ENCODE measurements at regions not wholly inside any gene's neighbourhood (a gene's known extent, or its start where the extent isn't known, plus 50 kb on each side); places are given as distances from the start of the nearest gene placed in this dataset.
A peak's percentile ranks its signal among the peaks of the same experiment; 100 is the strongest.

GRCh38 chr6:113394216-113394615, 462.9 kb upstream of the MARCKS start:
- no peak for DNase-seq

- no peak for DNase-seq
Observed at GRCh38 chr6:113394729-113395128, 462.4 kb upstream of the MARCKS start.

- DNase-seq: no peak
Observed at GRCh38 chr6:113396730-113397129, 460.4 kb upstream of the MARCKS start.

GRCh38 chr6:113397236-113397635, 459.9 kb upstream of the MARCKS start:
- no peak for DNase-seq

- no peak for DNase-seq
Observed at GRCh38 chr6:113401231-113401630, 455.9 kb upstream of the MARCKS start.

DNA sequence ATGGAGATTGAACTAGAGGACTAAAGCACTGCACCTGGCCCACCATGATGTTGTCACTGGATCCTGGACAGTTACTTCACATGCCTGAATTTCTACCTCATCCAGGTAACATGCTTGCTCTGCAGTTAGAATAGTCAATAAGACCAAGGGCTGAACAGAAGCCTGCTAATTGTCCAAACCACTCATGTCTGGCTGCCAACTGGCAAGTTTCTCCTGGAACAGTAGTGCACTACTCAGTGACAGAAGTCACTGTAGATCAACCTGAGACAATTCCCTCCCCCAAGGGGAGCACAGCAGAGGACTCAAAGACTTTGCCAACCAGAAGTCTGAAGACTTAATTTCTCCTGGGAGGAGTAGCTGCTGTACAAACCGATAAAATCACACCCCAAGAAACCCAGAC, 454.6 kb upstream of the MARCKS start:
- DNase-seq: no peak

- DNase-seq: no peak
Observed at GRCh38 chr6:113403966-113404595, 453.1 kb upstream of the MARCKS start.

- no peak for DNase-seq
Observed at GRCh38 chr6:113405326-113406047, 451.7 kb upstream of the MARCKS start.

DNA sequence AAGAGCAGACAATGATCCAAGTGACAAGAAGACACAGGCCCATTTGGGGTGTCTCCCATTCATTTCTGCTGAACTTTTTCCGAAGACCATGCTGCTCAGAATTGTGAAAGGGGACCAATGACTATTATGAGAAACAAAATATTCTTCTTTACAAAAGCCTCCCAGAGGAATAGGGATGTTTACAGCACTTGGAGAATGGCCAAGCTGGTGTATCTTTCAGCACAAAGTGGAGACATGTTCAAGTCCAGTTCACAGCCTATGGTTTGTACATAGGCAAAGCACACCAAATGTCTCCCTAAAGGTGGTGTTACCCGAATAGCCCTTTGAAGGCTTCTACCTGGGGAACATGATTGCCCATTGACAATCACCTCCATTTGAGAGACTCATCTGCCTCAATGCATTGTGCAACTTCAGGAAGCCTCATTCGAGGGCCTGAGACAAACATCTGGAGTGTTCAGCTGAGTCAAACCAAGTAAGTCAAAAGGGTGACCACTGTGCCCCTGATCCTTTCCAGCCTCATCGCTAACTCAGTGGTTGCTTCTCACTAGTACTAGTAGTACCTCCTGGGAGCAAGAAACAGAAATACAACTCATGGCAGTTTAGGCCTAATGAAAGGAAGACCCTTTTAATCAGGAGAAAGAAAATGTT, 451.0 kb upstream of the MARCKS start:
- DNase-seq: no peak

GRCh38 chr6:113411011-113411410, 446.1 kb upstream of the MARCKS start:
- DNase-seq: no peak

DNA sequence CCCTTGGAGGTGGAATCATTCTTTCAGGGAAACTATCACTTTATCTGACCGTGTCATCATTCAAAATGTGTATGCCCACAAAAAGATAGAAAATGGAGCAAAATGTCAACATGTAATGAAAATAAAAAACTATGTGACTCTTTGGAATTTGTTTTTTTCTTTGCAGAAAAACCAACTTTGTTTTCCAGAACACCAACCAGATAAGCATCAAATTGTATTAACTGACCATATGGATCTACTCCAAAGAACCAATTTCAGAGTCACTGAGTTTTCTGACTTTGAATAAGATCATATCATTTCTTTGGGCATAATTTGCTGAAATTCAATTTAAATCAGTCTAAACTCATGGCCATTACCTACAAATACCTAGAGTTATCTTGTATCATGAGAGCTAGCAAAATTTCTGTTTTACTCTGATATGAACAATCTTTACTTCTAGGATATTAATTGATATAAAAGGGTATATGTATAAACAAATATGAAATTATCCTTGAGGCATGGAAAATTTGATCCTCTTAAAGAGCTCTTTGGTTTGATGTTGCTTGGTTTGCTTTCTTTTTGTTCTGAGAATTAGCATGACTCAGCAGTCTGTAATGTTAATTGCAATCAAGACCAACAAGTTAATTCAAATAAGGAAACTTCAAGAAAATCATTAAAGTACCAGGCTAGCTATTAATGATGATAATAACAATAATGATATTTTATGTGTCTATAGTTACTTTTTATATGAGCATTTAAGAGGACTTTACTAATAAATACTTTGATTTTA, 444.4 kb upstream of the MARCKS start:
- no peak for DNase-seq

- peak; percentile 5 for DNase-seq
Observed at GRCh38 chr6:113414511-113414910, 442.6 kb upstream of the MARCKS start.

- DNase-seq: no peak
Observed at GRCh38 chr6:113416170-113416569, 441.0 kb upstream of the MARCKS start.

DNA sequence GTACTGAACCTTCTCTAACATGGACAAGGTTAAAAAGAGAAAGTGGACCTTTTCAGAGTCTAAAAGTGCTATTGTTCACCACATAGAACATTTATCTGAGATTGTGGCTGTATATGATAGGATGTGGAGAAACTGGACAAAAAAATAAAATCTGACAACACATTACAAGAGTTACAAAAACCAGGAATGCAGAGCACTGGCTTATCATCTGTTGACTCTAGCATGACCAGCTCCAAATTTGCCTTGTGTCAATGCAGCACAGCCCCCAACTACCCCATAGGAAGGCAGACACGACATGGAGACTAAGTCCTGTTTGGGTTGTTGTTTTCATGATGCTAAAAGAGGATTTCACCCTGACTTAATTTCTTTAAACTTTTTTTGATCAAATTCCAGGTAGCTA, 436.9 kb upstream of the MARCKS start:
- no peak for DNase-seq

- DNase-seq: no peak
Observed at GRCh38 chr6:113421997-113422396, 435.1 kb upstream of the MARCKS start.

- no peak for DNase-seq
Observed at GRCh38 chr6:113423956-113424355, 433.2 kb upstream of the MARCKS start.

DNA sequence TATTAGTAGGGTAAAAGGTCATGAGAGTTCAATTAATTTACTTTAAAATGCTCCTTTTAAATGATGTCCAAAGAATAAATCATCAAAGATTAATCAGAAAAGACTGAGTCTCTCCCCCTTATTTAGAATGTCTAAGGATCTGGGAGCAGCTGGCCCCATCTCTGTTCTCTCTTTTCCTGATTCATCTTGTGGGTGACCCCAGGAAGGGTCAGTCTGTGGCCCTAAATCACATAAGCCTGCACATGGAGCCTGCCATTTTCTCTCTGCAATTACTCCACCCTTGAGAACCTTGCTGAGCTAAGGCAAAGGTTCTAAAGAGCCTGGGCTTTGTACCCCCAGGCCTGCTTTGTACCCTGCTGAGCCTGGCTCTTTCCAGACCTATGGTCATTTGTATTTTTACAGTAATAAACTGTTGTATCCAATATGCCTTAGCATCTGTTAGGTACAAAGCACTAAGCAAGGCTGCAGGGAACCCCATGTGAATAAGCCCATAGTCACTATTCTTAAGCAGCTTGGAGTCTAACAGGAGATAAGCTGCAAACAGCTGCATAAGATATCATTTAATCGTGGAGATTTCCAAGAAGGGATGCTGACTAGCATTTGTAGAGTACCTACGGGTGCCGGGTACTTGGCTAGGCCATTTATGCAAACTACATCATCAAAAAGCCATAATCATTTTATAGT, 431.0 kb upstream of the MARCKS start:
- no peak for DNase-seq

DNA sequence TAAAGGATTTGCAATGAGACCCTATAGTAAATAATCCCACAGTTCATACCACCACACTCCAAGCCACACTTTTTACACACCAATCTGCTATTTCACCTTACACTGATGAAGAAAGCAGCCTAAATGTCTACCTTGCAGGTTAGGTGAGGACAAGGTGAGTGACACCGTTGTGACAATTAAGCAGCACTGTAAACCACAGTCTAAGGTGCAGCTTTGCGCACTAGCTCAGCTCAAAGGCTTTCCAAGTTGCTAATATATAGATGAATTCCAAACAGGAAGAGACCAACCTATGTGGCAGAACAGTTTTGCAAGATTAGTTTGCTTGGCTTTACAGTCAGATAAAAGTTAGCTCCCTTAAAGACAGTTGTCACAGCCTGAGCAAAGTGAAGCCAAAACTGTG, 429.5 kb upstream of the MARCKS start:
- DNase-seq: no peak

DNA sequence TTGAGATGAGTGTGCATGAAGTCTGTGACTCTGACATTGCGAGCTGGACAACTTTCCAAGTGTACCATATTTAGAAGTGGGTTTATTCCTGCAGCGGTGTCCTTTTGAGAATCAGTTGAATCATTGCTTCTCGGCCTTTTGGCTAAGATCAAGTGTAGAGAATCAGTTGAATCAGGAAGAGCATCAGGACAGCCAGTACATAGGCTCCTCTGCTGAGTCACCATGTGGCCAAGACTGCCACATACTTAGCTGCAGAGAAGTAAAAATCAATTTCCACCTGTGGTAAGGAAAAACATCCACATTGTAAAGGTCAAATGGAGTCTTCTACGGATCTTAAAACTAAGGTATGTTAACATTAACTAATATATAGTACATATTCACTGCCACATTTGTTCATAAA, 428.4 kb upstream of the MARCKS start:
- DNase-seq: no peak

DNA sequence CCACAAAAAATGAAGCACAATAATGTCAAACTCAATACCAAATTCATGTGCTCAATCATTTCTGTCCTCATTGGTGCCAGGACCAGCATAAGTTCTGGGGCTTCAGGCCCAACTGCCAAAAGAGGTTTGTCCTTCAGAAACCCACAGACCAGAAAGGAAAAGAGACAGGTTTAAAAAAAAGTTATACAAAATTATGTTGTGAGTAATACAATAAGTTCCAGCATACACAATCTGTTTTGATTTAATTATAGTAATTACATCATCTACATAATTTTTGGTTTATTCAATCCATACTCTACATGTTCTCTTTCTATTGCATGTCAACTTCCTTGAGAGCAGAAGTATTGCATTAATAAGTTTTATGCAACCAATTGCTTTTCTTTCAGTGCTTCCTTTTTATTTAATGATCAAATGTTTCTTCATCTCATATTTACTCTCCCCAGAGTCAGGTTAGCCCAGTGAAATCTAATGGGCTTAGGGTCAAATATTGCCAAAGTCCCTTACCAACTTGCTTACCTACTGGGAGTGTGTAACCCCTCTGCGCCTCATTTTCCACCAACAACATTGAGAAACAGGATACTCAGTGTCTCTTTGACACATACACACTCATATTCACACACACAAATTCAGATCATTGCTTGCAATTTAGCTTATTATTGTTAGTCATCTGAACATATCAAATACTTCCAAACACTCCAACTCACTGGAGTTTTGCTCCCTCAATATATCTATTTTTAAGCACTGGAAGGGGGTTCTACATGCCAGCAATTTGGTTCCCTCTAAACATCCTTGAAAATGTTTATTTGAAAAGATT, 424.4 kb upstream of the MARCKS start:
- no peak for DNase-seq

- DNase-seq: no peak
Observed at GRCh38 chr6:113433335-113433991, 423.7 kb upstream of the MARCKS start.
